ENCODE measurements at regions not wholly inside any gene's neighbourhood (a gene's known extent, or its start where the extent isn't known, plus 50 kb on each side); places are given as distances from the start of the nearest gene placed in this dataset.
A peak's percentile ranks its signal among the peaks of the same experiment; 100 is the strongest.

DNA sequence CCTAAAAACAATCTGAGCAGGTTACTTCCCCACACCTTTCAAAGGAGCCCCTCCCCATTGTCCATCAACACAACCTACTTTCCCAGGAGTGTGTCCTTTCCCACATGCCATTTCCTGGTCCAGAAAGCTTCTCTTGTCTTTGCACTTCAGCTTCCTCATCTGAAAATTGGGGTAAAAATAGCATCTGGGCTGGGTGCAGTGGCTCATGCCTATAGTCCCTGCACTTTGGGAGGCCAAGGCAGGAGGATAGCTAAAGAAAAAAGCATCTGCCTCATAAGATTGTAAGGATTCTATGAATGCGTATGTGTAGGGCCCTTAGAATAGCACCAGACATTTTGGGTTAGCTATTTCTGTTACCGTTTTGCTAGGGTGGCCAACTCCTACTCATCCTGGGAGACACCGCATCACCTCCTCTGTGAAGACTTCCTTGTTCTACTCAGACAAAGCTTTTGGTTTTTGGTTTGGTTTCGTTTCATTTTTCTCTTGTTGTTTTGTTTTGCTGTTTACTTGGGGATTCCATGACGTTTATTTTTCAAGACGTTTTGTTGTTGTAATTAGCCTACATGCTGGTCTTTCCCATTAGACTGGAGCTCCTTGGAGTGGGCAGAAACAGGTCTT is 224.4 kb upstream of the TLE3 start:
- no peaks in the 10 kb centered on the region for H3K36me3 ChIP-seq
- H3K9me3 ChIP-seq, result no peaks in the 10 kb centered on the region
- FAIRE-seq, result no peak
- 78 to 86% methylated on average over 6 of the region's 6 CpGs for WGBS, 2 donors
- TF ChIP-seq, protein P1, sequence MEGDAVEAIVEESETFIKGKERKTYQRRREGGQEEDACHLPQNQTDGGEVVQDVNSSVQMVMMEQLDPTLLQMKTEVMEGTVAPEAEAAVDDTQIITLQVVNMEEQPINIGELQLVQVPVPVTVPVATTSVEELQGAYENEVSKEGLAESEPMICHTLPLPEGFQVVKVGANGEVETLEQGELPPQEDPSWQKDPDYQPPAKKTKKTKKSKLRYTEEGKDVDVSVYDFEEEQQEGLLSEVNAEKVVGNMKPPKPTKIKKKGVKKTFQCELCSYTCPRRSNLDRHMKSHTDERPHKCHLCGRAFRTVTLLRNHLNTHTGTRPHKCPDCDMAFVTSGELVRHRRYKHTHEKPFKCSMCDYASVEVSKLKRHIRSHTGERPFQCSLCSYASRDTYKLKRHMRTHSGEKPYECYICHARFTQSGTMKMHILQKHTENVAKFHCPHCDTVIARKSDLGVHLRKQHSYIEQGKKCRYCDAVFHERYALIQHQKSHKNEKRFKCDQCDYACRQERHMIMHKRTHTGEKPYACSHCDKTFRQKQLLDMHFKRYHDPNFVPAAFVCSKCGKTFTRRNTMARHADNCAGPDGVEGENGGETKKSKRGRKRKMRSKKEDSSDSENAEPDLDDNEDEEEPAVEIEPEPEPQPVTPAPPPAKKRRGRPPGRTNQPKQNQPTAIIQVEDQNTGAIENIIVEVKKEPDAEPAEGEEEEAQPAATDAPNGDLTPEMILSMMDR (IDR thresholded peaks at IDR 0.05), result no peak
- no peak for ATAC-seq
- peak overlapping the region in 1 of 4 donors; percentile 15 for H3K27ac ChIP-seq
- no peak overlapping the region for H3K4me3 ChIP-seq
- intact Hi-C loops (cut with DNase I), result no loop called here
- peaks cover 0 to 6% (median 0%) of the 10 kb centered on the region in 3 donors for H3K4me1 ChIP-seq
- H3K27me3 ChIP-seq, result no peaks in the 10 kb centered on the region
- DNase-seq, result no peak

DNA sequence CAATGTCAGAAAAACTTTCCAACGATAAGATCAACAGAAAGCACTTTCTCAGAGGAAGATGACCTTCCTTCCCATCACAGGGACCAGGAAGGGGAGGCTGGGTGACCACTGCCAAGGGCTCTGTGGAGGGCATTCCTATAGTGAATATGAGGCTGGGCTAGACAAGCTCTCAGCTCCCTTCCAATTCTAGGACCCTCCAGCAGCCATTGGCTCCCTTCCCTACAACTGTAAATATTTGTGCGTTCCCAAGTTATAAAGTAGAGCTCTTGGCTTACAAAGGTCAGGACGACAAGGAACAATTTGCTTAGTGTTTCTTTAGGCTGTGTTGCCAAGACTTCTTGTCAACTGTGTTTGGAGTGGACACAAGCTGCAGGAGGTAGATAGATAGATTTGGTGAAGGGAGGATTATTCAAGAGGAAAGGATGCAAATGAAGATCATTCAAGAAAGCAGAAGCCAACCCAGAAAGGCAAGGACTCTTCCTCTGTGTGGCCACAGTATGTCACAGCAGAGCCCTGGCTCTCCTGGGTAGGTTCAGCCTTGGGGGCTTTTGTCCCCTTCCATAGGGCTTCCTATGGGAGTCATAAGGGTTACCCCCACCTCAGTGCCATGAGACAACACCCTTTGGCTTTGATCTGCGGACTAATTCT is 223.6 kb upstream of the TLE3 start:
- no peaks in the 10 kb centered on the region for H3K9me3 ChIP-seq
- WGBS, 2 donors, result 38 to 40% methylated on average over 4 of the region's 4 CpGs
- TF ChIP-seq, protein P1 (IDR thresholded peaks at IDR 0.05), result no peak
- H3K4me1 ChIP-seq, result peaks cover 0 to 6% (median 0%) of the 10 kb centered on the region in 3 donors
- ATAC-seq (peak in 1 of 4 donors; percentile 34), DNase-seq (no peak), FAIRE-seq (no peak)
- no peak overlapping the region for H3K4me3 ChIP-seq
- no peak overlapping the region for H3K27ac ChIP-seq
- intact Hi-C loops (cut with DNase I), result no loop called here
- H3K27me3 ChIP-seq, result no peaks in the 10 kb centered on the region
- H3K36me3 ChIP-seq, result no peaks in the 10 kb centered on the region

DNA sequence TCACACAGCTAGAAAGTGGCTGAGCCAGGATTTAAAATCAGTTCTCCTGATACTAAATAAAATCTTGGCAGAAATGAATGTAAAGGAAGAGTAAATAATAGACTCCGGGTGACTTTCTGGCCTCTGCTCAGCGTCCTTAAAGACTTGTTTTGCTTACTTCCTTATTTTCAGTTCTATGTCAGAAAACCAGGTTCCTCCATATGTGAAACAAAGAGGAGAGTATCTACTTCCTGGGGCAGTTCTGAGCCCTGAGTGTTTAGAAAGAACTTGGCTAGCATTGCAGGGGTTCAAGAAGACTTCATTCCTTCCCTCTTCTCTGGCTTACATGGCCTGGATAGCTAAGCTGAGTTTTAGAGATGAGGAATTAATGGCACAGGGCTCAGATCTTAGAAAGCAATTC is 222.8 kb upstream of the TLE3 start:
- H3K9me3 ChIP-seq, result no peaks in the 10 kb centered on the region
- intact Hi-C loops (cut with DNase I), result no loop called here
- ATAC-seq (peak in 2 of 4 donors; percentile 39 to 48), FAIRE-seq (no peak), DNase-seq (no peak)
- H3K4me1 ChIP-seq, result peaks cover 0 to 6% (median 0%) of the 10 kb centered on the region in 3 donors
- no peak overlapping the region for H3K4me3 ChIP-seq
- 21 to 31% methylated on average over 2 of the region's 2 CpGs for WGBS, 2 donors
- TF ChIP-seq, protein P1 (IDR thresholded peaks at IDR 0.05), result no peak
- no peak overlapping the region for H3K27ac ChIP-seq
- no peaks in the 10 kb centered on the region for H3K27me3 ChIP-seq
- no peaks in the 10 kb centered on the region for H3K36me3 ChIP-seq

DNA sequence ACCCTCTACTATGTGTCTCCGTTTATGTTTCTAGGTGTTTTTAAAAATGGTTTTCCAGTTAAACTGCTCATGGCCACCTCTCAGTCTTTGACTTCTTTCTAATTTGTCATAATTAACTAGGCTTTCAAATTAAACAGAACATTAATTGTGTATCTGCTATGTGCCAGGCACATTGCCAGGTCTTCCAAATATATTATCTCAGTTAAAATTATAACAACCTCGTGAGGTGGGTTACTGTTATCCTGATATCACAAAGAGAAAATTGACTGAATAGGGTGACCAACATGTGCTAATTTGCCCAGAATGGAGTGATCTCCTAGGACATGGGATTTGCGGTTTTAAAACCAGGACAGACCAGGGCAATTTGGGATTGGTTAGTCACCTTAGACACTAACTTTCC is 222.4 kb upstream of the TLE3 start:
- TF ChIP-seq, protein P1 (IDR thresholded peaks at IDR 0.05), result no peak
- H3K9me3 ChIP-seq, result no peaks in the 10 kb centered on the region
- H3K4me1 ChIP-seq, result peaks cover 0 to 6% (median 0%) of the 10 kb centered on the region in 3 donors
- H3K27me3 ChIP-seq, result no peaks in the 10 kb centered on the region
- 63 to 80% methylated on average over 3 of the region's 3 CpGs for WGBS, 2 donors
- intact Hi-C loops (cut with DNase I), result no loop called here
- ATAC-seq (no peak), FAIRE-seq (no peak), DNase-seq (no peak)
- no peak overlapping the region for H3K4me3 ChIP-seq
- no peak overlapping the region for H3K27ac ChIP-seq
- no peaks in the 10 kb centered on the region for H3K36me3 ChIP-seq

DNA sequence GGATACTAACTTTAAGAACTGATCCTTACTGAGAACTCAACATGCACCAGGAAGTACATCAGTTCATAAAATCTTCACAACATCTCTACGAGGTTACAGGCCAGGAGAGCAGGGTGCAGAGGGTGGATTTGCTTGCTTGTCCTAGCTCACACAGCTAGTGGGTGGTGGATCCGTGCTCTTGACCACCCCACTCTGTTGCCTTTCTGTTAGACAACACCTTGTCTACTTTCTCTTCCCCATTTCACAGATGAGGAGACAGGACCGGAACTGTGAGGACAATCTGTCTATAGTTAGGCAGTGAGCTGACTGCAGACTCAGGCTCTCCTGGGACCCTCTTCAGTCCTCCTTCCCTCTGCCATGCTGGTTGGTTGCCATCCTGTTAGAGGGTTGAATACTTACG is 221.7 kb upstream of the TLE3 start:
- Histone ChIP-seq H3K27me3 (no peaks in the 10 kb centered on the region), H3K9me3 (no peaks in the 10 kb centered on the region), H3K4me3 (no peak overlapping the region), H3K4me1 (peaks cover 0 to 6% (median 0%) of the 10 kb centered on the region in 3 donors), H3K27ac (no peak overlapping the region), H3K36me3 (no peaks in the 10 kb centered on the region)
- intact Hi-C loops (cut with DNase I), result no loop called here
- DNase-seq (no peak), FAIRE-seq (no peak), ATAC-seq (no peak)
- TF ChIP-seq, protein P1 (IDR thresholded peaks at IDR 0.05), result no peak
- 79 to 86% methylated on average over 4 of the region's 4 CpGs for WGBS, 2 donors
